22Rv1 (cell line): ENCODE measurements at regions not wholly inside any gene's neighbourhood (a gene's known extent, or its start where the extent isn't known, plus 50 kb on each side); places are given as distances from the start of the nearest gene placed in this dataset.

ENCODE experiments used
- ZFX ChIP-seq: fragments of 450-650 bp; IDR thresholded peaks from 2 replicates; pipeline ENCODE4 v1.6.1; 2017; ENCODE audit warnings: antibody characterized with exemption, borderline replicate concordance
- TF ChIP-seq, protein P1 (sequence below): fragments of 450-650 bp; IDR thresholded peaks from 2 replicates; pipeline ENCODE4 v1.5.1; 2017; ENCODE audit warnings: mild to moderate bottlenecking

DNA sequence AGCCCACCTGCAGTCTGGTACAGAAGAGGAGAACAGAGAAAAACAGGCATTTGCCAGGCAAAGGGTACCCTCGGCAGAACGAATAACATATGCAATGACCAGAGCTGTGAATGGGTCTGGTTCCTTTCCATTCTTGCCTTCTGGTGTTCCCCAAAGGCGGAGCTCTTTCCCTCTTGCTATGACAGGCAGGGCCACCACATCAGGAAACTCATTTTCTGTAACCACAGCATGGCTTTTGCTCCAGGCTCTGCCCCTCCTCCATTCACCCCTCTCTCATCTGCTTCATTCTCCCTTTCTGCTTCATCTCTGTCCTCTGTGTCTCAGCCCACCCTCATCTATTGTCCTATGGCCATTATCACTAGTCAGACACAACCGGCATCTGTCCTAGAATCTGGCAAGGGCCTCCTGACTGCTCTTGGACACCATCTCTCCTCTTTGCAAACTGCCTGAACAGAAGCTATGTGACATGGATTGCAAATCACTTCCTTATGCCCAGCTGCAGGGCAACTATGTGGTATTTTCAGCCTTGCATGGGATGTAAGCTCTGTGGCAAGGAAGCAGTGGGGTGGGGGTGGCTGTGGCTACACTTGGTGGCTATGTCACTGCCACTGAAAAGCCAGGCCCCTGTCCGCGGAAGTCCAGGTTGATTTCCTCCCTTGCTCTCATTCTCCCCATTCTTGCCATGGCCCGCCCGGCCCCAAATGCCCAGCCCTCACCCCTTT lies 78.8 kb upstream of the ABCD3 start:
- TF ChIP-seq, protein P1, sequence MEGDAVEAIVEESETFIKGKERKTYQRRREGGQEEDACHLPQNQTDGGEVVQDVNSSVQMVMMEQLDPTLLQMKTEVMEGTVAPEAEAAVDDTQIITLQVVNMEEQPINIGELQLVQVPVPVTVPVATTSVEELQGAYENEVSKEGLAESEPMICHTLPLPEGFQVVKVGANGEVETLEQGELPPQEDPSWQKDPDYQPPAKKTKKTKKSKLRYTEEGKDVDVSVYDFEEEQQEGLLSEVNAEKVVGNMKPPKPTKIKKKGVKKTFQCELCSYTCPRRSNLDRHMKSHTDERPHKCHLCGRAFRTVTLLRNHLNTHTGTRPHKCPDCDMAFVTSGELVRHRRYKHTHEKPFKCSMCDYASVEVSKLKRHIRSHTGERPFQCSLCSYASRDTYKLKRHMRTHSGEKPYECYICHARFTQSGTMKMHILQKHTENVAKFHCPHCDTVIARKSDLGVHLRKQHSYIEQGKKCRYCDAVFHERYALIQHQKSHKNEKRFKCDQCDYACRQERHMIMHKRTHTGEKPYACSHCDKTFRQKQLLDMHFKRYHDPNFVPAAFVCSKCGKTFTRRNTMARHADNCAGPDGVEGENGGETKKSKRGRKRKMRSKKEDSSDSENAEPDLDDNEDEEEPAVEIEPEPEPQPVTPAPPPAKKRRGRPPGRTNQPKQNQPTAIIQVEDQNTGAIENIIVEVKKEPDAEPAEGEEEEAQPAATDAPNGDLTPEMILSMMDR: no peak
- TF ChIP-seq ZFX: no peak
